ENCODE measurements at regions not wholly inside any gene's neighbourhood (a gene's known extent, or its start where the extent isn't known, plus 50 kb on each side); places are given as distances from the start of the nearest gene placed in this dataset.

DNA sequence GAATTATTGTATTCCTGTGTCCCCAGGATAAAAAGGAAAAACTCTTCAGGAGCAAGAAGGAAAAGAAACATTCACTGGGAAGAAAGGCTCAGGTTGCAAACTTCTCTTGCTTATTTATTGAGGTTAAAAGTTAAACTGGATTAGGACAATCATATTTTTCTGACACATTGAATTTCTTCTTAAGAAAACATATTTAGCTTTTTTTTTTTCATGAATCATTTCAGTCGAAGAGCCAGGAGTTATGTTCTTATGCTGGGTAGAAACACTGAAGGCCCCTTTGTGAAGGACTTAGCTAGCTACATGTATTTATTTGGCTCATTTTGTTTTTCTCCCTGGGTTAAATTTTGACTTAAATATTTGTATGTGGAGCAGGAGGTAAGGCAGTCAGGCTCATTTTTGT, 434.0 kb downstream of the KLF5 start:
- ATAC-seq: no peak
- DNase-seq: no peak
- H3K4me1 ChIP-seq: no peaks in the 10 kb centered on the region
- no peak overlapping the region for H3K4me3 ChIP-seq
- TF ChIP-seq, protein P1, sequence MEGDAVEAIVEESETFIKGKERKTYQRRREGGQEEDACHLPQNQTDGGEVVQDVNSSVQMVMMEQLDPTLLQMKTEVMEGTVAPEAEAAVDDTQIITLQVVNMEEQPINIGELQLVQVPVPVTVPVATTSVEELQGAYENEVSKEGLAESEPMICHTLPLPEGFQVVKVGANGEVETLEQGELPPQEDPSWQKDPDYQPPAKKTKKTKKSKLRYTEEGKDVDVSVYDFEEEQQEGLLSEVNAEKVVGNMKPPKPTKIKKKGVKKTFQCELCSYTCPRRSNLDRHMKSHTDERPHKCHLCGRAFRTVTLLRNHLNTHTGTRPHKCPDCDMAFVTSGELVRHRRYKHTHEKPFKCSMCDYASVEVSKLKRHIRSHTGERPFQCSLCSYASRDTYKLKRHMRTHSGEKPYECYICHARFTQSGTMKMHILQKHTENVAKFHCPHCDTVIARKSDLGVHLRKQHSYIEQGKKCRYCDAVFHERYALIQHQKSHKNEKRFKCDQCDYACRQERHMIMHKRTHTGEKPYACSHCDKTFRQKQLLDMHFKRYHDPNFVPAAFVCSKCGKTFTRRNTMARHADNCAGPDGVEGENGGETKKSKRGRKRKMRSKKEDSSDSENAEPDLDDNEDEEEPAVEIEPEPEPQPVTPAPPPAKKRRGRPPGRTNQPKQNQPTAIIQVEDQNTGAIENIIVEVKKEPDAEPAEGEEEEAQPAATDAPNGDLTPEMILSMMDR (IDR thresholded peaks at IDR 0.05): no peak
- no peaks in the 10 kb centered on the region for H3K36me3 ChIP-seq
- no peaks in the 10 kb centered on the region for H3K27me3 ChIP-seq
- intact Hi-C loops (cut with DNase I): no loop called here
- H3K27ac ChIP-seq: no peak overlapping the region
- no peaks in the 10 kb centered on the region for H3K9me3 ChIP-seq

DNA sequence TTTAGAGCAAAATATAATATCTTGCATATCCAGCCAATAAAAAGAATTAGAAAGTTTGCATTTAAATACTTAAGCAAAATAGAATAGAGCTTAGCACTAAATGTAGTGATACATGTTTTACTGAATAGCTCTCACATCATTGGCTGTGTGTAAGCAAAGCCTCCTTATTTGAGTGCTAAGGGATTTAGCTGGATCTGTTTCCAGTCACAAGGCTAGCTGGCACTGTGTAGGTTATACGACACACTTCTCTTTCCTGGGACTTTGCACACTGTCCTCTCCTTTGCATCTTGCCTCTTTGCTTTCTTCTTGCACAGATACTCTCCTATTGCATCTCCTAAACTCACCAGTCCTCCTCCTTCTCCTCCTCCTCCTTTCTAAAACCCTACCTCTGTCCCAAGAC, 423.8 kb downstream of the KLF5 start:
- no peak for ATAC-seq
- H3K4me1 ChIP-seq: no peaks in the 10 kb centered on the region
- intact Hi-C loops (cut with DNase I): no loop called here

DNA sequence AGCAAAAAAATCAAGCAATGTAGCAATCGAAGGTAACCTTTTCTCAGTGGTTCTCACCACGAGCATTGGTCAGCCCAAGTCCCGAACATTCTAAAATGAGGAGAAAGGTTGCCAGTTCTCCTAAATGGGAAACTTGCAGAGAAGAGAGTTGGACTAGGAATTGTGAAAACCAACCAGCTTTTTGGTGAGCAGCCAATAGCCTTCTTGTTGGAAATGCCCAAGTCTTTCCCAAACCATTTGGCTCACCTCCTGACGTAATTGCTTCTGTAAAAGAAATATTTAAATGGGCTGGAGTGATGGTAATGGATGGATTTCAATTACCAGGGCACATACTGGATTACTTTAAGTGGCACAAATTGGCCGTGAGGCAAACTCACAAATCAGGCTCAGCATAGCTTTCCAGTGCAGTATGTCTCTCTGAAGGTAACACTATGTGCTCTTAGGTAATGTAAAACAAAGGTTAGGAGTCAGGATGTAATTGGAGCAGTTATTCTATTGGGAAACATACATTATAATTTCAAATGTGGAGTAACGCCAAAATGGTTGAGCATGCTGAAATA, 423.2 kb downstream of the KLF5 start:
- no peak for ATAC-seq
- intact Hi-C loops (cut with DNase I): no loop called here
- no peaks in the 10 kb centered on the region for H3K36me3 ChIP-seq
- TF ChIP-seq, protein P1 (IDR thresholded peaks at IDR 0.05): no peak
- DNase-seq: no peak
- H3K27ac ChIP-seq: no peak overlapping the region
- H3K4me1 ChIP-seq: no peaks in the 10 kb centered on the region
- no peaks in the 10 kb centered on the region for H3K27me3 ChIP-seq
- no peak overlapping the region for H3K4me3 ChIP-seq
- no peaks in the 10 kb centered on the region for H3K9me3 ChIP-seq

More for the DNA sequence above, 423.8 kb downstream of the KLF5 start:
- TF ChIP-seq, protein P1 (IDR thresholded peaks at IDR 0.05): no peak
- no peaks in the 10 kb centered on the region for H3K27me3 ChIP-seq
- H3K27ac ChIP-seq: no peak overlapping the region
- no peak overlapping the region for H3K4me3 ChIP-seq
- no peaks in the 10 kb centered on the region for H3K36me3 ChIP-seq
- H3K9me3 ChIP-seq: no peaks in the 10 kb centered on the region
- no peak for DNase-seq

DNA sequence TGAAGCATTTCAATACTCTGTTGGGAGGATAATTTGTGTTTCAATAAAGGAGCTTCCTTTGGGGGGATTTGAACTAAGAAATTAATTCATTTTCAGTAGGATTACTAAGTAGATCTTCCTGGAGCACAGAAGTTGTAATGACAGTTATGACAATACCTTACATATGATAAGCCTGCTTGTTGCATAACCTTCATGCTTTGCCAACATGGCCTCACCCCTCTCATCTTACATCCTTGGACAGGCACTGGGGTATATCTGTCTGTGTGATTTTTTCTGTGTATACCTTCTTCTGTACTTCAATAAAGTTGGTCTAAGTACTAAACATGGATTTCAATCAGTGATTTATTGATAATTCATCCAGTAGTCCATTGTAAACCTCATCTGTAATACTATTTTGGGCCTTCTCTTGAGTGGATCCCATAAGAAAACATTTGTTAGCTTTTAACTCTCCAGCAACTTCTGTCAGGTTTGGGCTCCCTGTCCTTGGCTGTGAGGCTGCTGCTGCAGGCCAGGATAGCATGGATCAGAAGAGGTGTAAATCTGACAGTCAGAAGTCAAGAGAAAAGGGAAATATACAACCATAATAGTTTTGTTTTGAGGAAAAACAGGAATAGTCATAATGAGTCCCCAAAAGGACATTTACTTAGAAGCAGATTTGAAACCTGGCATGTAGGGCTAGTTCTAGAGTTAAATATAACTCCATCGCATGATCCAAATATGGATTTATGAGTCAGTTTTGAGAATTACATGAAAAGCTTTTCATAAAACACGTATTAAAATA, 422.2 kb downstream of the KLF5 start:
- Histone ChIP-seq H3K4me1 (no peaks in the 10 kb centered on the region), H3K9me3 (no peaks in the 10 kb centered on the region), H3K36me3 (no peaks in the 10 kb centered on the region), H3K4me3 (no peak overlapping the region), H3K27ac (no peak overlapping the region), H3K27me3 (no peaks in the 10 kb centered on the region)
- DNase-seq: no peak
- intact Hi-C loops (cut with DNase I): no loop called here
- TF ChIP-seq, protein P1 (IDR thresholded peaks at IDR 0.05): no peak
- no peak for ATAC-seq

DNA sequence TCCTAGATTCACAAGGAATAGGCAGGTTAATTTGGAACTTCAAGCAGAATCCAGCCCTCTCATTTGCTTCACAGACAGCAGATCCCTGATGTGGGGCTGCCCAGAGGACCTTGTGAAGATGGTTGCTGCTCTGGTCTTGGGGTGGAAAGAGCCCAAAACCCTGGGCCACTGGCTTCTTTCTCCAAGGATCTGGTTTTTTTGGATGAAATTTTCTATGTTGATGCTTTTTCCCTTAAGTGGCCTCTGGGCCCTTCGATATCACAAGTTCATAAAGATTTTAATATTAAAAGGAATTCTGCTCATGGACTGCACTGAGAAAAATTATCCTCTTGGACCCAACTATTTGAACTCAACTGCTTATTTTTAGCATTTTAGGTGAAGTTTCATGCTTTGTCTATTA, 421.1 kb downstream of the KLF5 start:
- no peaks in the 10 kb centered on the region for H3K36me3 ChIP-seq
- no peaks in the 10 kb centered on the region for H3K27me3 ChIP-seq
- H3K4me1 ChIP-seq: no peaks in the 10 kb centered on the region
- H3K9me3 ChIP-seq: no peaks in the 10 kb centered on the region
- H3K4me3 ChIP-seq: no peak overlapping the region
- TF ChIP-seq, protein P1 (IDR thresholded peaks at IDR 0.05): no peak
- intact Hi-C loops (cut with DNase I): no loop called here
- H3K27ac ChIP-seq: no peak overlapping the region
- ATAC-seq (no peak), DNase-seq (no peak)

Measured in upper lobe of right lung (tissue), 1 donor.